NCI-H2107 (cell line): ENCODE measurements at regions not wholly inside any gene's neighbourhood (a gene's known extent, or its start where the extent isn't known, plus 50 kb on each side); places are given as distances from the start of the nearest gene placed in this dataset.

Source experiments
- DNase-seq: peaks from one replicate; lab custom pipeline; 2025; lab: John Stamatoyannopoulos, UW

GRCh38 chr13:105035092-105035491 lies 1500.4 kb downstream of the EFNB2 start:
- DNase-seq, result no peak

- DNase-seq, result no peak
Observed at GRCh38 chr13:105033999-105034398, 1501.5 kb downstream of the EFNB2 start.

DNA sequence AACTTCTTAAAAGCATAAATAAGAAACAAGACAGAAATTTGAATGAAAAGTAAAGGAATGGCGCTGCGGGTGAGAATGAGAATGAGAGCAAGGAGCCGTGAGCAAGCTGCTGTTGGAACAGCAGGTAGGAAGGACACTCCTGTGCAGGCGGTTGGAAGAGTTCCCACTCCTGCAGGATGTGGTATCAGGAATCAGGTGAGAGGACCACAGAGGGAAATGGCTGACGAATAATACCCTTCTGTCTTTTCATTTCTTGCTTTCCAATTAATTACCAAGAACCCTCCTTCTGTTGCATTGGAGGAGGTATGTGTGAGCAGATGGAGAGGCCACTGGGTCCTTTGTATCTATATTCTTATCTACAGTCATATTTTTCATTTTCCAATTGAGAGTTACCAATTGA lies 1504.2 kb downstream of the EFNB2 start:
- no peak for DNase-seq

- DNase-seq, result no peak
Observed at GRCh38 chr13:105030851-105031250, 1504.6 kb downstream of the EFNB2 start.

- DNase-seq, result no peak
Observed at GRCh38 chr13:105019073-105019472, 1516.4 kb downstream of the EFNB2 start.

DNA sequence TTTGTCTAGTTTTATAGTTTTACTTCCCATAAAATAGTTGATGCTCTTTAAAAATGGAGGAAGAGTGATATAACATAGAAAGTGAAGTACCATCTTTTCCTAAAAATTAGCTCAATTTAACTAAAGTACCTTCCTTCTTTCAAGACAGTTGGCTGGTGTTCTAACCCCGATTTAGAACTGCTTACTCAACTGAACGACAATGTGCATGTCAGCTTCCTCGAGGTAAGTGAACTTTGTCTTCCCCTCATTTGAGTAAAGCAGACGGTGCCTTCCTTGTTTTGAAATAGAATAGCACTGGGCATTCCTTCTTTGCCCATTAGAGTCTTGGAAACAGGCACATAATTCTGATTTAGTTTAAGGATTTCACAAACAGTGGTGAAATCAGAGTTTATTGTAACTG lies 1519.2 kb downstream of the EFNB2 start:
- no peak for DNase-seq

GRCh38 chr13:105008604-105009003 lies 1526.9 kb downstream of the EFNB2 start:
- no peak for DNase-seq

- no peak for DNase-seq
Observed at GRCh38 chr13:105007166-105007808, 1528.2 kb downstream of the EFNB2 start.

GRCh38 chr13:104996022-104996421 lies 1539.4 kb downstream of the EFNB2 start:
- no peak for DNase-seq

DNA sequence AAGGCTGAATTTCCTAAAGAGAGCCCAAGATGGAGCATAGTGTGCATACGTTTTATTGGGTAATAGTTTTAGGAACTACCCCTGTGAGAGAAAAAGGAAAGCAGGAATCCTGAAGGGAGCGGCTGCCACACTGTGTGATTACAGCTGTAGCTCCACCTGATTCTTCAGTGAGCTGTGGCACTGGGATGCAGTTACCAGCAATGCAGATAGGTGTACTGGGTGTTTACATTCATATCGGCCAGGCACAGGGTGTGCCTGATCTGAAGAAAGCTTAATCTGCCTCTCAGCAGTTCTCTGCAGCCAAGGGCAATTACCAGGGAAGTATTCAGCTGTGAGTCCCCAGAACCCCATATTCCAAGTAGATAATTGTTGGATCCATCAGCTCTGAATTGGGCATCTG lies 1541.8 kb downstream of the EFNB2 start:
- DNase-seq, result no peak

- no peak for DNase-seq
Observed at GRCh38 chr13:104987621-104988020, 1547.8 kb downstream of the EFNB2 start.

GRCh38 chr13:104984296-104984818 lies 1551.1 kb downstream of the EFNB2 start:
- DNase-seq, result no peak

- no peak for DNase-seq
Observed at GRCh38 chr13:104983601-104984000, 1551.9 kb downstream of the EFNB2 start.

GRCh38 chr13:104980586-104980985 lies 1554.9 kb downstream of the EFNB2 start:
- DNase-seq, result no peak

DNA sequence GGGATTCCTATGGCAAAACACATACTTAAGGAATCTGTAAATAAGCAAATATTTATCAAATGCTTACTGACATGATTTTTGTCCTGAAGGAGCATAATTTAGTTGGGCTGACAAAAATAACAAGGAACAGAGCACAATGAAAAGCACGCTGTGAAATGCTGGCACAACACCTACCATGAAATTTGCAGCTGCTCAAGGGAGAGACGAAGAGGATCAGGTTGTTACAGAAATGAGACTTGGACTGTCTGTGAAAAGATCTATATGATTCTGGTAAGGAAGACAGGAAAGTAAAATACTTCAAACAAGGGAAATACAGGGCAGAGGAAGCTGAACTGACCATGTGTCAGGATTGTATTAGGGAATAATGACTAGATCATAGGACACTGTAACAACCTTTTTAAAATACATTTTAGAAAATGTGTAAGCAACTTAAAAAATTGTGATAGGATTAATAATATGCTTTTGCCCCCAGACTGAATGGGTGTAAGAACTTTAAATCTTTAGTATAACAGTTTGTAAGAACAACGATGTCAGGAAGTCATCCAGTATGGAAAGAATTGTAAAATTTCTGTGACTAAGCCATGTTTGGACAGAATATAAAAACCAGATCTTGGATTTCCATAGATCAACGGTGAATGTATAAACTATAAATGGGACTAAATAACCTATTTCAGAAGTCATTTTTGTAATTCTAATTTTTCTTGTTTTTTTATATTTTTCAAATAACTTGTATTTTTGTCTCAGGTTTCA lies 1556.0 kb downstream of the EFNB2 start:
- no peak for DNase-seq

GRCh38 chr13:104976986-104977385 lies 1558.5 kb downstream of the EFNB2 start:
- no peak for DNase-seq

- DNase-seq, result no peak
Observed at GRCh38 chr13:104975272-104975671, 1560.2 kb downstream of the EFNB2 start.

- no peak for DNase-seq
Observed at GRCh38 chr13:104968876-104969275, 1566.6 kb downstream of the EFNB2 start.

DNA sequence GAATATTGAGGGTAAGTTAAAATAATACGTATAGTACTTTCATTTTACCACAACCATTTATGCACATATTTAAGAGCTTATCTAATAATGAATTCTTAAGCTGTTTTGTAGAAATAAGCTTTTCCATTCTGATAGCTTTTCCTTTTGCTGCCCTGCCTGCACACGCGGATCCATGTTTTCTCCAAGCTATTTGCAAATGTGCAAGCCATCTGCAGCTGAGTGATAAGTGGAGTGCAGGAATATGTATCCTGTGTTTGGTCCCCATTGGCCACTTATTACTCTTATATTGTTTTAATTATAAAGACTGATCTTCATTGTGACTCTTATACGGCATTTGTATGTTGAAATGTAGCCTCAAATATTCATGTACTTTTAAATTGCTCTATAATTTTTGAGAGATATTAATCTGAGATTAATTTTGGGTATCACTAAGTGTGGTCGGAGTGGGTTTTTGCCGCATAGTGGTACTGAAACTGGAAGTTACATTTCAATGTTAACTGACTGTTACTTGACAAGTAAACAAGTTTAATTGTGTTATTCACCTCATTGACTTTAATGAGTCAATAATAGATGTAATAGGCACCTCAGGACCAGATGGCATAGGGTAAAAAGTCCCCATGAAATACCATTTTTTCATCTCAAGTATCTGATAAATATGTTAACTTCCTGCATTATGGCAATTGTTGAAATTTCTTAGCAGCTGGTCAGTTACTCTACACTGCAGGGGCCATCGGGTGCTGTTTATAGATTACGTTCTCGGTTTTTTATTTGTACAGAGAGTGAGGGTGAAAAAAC lies 1567.4 kb downstream of the EFNB2 start:
- DNase-seq, result no peak

- DNase-seq, result no peak
Observed at GRCh38 chr13:104967376-104967775, 1568.1 kb downstream of the EFNB2 start.

DNA sequence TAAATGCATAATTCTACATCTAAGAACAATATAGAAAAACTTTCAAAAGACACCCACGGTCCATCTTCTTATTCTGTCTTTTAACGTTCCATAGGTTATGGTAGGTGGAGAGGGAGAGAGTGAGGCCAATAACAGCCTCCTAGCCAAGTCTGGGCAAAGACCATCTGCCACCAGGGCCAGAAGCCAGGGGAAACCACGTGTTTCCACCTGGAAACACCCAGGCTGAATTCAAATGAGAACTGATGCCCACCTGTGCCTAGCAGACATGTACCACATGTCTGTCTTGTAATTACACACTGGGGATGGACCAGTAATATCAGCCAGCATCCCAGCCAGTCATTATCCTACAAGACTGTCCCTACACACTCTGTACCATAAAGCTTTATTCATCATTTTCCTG lies 1573.1 kb downstream of the EFNB2 start:
- DNase-seq, result no peak

GRCh38 chr13:104961246-104961645 lies 1574.2 kb downstream of the EFNB2 start:
- DNase-seq, result no peak

DNA sequence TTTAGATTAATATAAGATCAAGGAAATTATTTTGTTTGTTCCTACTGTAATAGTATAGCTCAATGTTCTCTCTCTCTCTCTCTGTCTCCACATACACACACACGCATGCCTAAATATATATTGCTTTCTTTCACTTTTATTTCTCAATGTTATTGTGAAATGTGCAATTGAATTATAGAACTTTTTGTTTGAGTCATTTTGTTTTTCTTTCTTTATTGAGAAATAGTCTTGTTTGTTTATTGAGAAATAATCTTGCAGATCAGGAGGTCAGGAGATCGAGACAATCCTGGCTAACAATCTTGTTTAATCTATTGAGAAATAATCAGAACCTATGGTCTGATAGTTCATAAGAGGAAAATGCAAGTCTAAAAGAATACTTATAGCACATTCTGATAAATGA lies 1581.3 kb downstream of the EFNB2 start:
- DNase-seq, result no peak
